Forelimb muscle (tissue), 1 donor: ENCODE measurements at regions not wholly inside any gene's neighbourhood (a gene's known extent, or its start where the extent isn't known, plus 50 kb on each side); places are given as distances from the start of the nearest gene placed in this dataset.

Experiments used
- DNase-seq: peaks from one replicate; pipeline ENCODE4 v3.0.0-alpha.2; 2013; ENCODE audit warnings: low read depth

DNA sequence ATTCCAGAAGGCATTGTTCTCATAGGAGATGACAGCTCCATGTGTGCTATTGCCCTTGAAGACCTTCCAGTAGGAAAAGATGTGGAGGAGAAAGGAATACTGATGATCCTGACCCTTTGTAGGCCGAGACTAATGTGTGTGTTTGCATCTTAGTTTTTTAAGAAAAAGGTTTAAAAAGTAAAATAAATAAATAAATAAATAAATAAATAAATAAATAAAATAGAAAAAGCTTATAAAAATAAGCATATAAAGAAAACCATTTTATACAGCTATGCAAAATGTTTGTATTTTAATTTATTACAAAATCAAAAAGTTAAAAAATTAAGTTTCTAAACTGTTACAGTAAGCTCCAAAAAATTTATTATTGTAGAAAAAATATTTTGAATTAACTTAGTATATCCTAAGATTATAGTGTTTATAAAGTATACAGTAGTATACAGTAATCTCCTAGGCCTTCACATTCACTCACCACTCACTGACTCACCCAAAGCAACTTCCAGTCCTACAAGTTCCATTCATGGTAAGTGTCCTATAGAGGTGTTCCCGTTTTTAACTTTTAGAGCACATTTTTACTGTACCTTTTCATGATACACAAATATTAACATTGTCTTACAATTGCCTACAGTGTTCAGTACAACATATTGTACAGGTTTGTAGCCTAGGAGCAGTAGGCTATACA is 435.2 kb upstream of the SEMA3A start:
- DNase-seq: no peak

DNA sequence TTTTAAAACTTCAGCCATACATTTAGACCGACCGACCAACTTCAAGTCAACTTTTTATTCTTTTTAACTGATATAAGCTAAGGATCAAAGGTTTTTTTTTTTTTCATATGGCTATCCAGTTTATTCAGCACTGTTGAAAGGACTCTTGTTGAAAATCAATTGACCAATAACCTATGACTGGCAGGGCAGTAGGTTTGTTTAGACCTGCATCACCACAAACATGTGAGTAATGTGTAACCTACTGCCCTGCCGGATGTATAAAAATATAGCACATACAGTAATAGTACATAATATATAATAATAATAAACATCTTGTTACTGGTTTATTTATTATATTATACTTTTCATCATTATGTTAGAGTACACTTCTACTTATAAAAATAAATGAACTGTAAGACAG is 434.6 kb upstream of the SEMA3A start:
- no peak for DNase-seq

DNA sequence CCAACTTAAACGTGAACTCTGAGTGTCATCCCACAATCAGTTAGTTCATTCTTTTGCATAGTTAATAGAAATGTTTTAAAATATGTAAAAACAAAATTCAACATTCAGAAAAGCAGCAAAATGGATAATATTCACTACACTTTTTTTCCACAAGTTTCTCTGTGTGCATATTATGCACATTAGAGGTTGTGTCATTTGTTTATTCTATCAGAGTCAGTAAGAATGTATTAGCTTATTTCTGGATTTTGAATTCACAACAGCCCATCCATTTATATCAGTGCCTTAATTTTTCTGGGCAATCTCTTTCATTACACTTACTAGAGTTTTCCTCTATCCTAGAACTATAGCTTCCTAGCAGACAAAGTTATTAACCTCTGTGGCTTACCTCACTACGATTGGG is 432.7 kb upstream of the SEMA3A start:
- no peak for DNase-seq

DNA sequence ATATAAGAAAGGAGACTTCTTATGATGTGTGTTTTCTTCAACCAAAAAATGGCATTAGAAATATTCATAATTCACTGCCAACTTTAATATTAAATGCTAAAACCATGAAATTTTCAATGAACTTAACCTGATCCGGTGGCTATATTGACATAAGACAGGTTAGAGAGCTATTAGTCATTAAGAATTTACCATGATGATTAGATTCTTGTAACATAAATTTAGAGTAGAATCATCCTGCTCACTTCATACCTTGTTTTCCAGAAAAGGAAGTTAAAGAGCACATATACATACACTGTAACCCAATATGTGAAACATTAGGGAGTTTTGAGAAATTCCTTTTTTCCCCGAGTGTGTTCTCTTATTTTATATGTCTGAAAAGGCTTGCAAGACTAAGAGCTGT is 430.3 kb upstream of the SEMA3A start:
- no peak for DNase-seq

DNA sequence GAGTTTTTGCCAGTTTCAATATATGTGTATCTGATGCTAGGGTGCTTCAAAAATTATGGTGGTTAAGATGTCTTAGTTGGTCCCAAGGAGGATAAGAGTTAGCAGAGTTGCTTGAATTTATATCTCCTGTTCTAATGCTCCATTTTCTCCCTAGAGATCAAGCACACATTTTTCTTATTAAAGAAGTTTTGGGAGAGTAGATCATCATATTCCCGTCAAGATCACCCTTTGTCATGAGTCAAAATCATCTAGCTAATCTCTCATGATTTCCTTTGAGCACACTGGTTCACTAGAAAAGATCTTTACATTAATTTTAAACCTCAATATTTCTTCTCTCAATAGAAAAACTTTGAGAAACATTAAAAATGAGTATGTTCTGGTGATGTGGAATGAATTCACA is 429.9 kb upstream of the SEMA3A start:
- DNase-seq: no peak

DNA sequence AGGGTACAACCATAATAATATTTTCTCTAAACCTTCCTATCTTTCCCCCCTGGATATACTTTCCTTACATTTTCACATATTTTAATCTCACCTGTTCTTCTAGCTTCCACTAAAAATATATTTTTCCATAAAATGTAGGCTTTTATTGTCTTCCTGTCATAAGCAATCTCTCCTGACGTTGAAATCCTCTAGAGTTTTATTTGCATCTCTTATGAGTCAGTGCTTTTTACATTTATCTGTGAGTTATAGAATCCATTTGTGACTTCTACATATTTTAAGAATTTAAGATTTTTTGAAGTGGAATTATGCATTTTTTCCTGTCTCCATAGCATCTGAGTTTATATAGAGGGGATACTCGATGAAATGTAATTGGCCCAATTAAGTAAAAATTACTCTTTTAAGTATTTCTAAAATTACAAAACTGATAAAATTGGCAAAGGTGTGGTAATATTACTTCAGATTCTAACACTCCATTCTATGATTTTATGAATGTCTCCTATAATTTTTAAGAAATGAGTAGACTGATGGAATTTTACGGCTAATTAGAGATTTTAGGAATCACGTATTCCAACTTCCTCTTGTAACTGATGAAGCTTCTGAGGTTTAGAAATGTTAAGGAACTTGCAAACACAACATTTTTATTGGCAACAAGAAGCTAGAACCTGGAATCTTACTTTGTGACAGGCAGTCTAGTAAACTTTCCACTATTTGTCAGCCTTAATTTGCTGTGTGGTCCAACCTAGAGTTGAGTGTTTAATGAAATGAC is 422.9 kb upstream of the SEMA3A start:
- DNase-seq: no peak

DNA sequence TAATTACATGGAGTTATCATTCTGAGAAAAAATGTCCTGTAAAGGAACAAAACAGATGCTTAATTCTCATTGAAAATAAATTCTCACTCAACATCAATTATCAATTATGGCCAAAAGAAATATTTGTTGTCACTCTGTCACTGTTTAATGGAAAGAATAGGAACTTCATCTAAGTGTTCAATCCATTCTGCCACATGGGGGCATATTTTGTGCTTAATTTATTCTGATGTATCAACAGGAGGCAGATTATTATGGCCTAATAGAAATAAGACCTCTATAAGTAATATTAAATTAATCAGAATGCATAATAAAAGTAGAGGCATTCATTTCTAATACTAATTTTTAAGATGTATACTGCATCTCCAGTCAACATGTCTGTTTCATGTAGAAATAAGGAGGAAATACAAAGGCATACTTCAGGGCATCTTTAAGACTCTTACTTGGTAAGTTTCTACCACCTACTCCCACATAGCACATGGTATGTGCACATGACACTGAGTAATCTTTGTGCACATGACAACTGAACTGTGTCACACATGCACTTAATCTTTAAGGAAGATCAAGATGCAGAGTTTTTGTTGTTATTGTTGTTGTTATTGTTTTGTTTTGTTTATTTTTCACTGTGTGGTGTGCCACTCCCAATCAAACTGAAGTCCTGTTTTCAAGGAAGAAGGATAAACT is 420.4 kb upstream of the SEMA3A start:
- DNase-seq: no peak

DNA sequence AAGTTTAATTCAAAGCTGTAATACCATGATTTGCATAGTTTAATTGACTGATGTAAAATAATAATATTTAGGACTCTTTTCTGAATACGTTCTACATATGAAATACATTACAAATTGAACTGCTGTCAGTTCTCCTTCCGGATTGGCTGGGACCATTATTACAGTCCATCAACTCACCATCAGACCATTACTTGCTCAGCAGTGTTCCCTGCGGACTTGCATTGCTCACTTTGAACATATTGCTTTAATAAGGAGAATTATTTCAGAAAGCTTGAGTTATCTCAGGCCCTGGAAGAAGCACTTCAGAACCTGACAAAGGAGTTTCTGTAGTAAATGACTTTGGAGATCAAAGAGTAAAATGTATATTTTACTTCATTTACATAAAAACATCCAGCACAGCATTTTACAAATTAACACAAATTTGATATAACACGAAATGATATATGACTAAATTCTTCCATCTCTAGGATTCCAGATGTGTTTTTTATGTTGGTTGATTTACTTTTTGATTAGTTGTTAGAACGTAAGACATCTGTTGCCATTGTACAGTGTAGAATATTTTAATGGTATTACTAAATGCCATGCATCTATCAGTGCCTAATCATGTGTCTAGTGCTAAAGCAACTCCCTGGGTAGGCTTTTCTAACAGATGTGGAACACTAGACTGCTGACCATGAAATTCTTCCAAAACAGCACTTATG is 418.5 kb upstream of the SEMA3A start:
- DNase-seq: peak; percentile 58

DNA sequence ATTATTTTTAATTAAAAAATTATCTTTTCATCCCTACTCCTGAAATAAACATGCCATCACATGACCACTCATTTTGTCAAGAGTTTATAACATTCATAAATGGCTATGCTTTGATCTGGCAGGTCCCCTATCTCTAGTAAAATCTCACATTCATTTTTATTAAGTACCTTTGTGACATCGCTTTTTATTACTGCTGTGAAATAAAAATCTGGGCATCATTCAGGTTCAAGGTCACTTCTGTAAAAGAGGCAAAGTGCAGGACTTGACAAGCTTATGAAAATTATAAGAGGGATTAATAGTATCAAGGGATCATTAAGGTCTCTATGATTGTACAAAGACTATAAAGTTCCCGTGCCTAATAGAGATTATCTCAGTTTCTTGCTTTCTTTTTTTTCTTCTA is 416.8 kb upstream of the SEMA3A start:
- no peak for DNase-seq

DNA sequence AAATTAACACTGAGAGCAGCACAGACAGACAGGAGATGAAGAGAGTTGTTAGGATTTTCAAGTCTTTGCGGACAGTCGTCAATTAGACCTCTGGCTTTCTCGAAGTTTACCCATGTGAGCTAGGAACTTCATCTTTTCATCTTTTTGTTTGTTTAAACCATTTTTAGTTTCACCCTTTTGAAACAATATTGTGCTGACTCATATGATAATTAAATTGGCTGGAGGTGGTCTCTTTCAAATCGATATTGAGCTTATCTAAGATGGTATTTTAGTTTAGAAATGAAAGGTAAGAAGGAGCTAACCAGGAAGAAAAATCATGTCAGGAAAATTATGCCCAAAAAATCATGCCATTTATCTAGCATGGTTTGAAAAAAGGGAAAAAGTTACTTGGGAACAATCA is 415.8 kb upstream of the SEMA3A start:
- DNase-seq: no peak

DNA sequence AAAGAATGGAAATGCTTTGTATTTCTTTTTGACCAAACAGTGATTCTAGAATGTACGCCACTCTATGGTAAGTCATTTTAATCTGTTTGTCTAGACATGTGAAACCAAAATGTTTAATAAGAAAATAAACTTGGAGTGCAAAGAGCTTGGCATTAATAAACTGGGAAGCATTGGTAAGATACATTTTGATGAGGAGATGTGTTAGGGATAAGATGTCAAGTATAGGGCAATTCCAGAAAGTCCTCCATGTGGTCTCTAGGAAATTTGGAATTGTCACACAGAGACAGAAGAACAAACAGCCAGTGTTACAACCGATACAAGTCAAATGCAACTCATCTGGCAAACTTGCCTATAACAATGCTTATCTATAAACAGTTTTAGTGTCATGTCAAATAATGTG is 410.7 kb upstream of the SEMA3A start:
- DNase-seq: no peak

DNA sequence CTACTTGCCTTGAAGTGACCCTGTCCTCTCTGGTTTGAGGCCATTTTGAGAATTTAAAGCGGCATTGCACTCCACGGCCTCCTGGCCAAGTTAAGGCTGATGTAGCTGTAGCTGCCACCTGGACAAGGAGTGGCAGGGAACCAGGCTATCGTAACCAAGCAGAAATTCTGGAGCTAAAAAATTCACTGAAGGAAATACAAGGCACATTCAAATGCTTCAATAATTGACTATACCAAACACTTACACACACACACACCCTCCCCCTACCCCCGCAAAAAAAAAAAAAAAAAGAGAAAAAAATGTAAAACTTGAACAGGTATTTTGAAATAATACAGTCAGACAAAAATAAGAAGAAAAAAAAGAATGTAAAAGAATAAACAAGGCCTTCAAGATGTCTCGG is 409.0 kb upstream of the SEMA3A start:
- no peak for DNase-seq

DNA sequence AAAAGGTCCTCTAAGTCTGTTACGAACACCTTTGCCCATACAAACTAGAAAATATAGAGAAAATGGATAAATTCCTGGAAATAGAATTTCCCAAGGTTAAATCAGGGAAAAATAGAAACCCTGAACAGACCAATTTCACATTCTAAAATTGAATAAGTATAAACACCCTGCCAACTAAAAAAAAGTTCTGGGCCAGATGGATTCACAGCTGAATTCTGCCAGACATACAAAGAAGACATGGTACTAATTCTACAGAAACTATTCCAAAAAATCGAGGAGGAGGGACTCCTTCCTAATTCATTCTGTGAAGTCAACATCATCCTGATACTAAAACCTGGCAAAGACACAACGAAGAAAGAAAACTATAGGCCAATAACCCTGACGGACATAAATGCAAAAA is 400.4 kb upstream of the SEMA3A start:
- no peak for DNase-seq

DNA sequence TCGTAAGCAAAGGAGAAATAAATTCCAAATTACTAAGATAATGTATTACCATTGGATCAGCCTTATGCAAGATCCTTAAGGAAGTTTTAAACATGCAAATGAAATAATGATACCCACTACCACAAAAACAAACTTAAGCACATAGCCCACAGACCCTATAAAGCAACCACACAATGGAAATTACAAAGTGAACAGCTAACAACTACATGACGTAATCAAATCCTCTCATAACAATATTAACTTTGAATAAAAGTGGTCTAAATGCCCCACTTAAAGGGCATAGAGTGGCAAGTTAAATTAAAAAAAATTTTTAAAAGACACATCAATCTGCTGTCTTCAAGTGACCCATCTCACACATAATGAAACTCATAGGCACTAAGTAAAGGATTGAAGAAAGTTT is 397.3 kb upstream of the SEMA3A start:
- DNase-seq: no peak

DNA sequence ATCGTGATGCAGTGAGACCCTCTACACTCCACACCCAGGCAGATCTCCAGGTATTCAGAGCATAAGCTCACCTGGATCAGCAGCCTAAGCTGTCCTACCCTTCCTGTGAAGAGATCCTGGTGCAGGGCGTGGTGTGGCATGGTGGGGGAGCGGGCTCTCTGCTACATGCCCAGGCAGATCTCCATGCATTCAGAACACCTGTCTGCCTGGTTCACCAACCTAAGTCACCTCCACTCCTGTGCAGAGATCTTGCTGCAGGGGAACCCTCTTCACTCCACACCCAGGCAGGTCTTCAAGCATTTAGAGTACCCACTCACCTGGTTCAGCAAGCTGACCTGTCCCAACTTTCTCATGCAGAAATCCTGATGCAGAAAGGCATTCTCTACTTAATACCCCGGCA is 394.4 kb upstream of the SEMA3A start:
- DNase-seq: no peak

DNA sequence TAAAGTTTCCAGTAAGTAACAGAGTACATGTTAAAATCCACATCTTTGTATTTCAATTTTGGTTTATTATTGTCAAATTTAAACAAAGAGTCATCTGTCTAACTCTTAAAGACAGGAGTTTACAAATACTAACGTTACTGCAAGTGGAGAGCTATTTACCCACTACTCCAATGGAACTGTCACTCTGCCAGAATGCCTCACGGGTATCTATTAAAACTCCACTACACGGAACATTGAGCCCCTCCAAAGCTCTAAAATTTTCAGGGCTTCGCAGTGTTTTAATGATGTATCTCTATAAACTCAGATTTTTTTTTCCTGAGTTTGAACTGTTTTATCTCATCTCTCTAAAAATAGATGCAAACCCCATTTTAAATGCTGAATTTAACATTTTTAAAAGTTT is 388.7 kb upstream of the SEMA3A start:
- no peak for DNase-seq

DNA sequence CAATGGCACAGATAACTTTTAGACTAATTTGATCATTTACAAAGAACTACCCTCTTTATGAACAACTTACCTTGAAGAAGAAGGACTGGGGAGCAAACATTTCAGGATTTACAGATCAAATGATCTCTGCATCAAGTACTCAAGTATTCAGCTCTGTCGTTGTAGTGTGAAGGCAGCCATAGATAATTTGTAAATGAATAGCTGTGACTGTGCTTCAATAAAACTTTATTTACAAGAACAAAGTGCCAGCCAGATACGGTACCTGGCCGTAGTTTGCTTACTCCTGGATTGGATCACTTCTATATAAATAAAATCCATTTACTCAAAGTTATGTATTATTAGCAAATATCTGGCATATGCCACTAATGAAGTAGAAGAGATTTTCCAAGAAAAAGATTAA is 388.2 kb upstream of the SEMA3A start:
- no peak for DNase-seq

DNA sequence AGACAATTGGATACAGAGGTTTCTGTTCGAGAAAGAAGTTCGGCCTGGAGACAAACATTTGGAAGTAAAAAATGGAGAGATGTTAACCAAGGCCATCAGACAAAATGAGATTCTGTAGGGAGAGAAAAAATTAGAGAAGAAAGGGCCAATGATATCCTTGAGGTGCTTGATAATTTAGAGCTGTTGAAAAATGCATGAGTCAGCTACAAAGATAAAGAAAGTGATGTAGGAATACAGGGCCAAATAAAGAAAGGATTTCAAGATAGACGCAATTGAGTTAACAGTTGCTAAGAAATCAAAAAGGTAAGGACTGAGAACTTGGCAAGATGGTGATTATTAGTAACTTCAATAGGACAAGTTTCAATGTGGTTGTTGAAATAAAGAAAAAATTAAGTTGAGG is 384.2 kb upstream of the SEMA3A start:
- no peak for DNase-seq

DNA sequence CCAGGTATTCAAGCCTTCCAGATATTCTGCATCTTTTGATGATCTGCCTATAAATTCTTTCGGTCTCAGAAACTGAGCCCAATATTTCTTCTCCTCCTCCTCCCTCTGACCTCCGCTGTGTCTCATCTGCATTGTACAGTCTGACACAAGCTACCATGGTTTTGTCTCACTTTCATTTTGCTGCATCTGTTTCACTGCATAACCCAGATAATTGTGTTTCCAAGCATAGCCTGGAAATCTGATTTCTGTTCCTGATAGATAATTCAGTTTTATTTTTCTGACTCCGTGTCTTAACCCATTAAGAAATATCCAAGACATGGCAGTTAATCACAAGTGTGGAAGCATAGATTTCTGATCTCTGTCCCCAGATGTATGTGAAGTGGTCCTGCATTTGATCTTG is 374.2 kb upstream of the SEMA3A start:
- DNase-seq: no peak

DNA sequence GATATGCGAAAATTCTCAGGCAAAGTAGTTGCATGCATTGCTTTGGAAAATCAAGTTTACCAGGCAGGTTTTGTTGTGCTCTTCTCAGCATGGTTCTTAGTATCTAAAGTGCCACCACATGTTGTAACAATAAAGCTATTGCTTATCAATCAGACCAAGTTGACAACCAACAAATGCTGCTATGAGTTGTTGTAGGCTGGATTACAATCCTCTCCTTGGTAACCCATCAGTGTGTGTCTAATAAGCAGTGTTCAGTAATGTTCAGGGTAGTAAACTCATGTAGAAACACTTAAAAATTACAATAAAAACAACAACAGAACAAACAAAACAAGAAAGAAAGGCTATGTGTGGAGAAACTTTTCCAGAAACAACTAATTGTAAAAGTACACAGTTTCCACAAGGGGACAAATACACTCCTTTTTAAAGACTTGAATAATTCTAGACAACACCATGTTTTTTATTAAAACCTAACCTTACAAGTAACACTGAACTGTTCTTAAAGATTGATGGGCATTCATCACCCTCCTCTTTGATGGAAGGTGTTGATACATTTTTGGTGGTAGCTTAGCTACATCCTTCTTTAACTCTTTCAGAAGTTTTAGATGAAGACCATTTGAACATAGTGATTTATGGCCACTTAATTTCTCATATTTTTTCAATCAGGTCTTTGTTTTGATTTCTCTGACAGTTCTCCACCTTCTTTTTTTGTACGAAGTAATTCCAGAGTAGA is 370.9 kb upstream of the SEMA3A start:
- DNase-seq: no peak

DNA sequence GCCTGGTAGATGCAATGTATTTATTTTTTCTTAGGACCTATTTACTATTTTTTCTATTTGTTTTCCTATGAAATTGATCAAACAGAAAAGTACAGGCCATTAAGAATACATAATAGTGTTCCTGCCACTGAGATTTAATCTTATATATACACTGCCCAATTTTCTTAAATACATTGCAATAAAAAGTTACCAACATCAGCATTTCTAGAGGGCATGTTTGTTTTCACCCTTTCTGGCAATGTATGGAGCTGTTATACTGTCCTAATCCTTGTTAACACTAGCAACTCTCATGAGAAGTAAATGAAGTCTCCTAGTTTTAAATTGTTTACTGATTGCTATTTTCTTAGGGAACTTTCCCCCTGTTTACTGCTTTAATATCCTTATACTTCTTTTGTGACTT is 359.1 kb upstream of the SEMA3A start:
- no peak for DNase-seq

DNA sequence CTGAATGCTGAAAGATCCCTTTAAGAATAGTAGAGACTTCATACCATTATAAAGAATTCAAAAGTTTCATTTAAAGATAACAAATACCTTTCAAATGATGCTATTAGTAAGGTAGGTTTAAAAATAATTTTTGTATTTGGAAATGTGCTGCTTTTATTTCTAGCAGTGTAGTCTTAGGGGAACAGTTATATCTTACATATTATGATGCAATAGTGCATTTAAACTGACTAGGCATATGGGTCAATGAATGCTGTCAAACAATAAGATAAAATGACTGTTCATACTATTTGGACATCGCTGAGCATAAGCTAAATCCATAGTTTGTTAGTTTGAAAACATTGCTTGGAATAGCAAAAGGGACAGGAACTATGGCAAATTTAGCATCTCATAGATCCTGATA is 354.8 kb upstream of the SEMA3A start:
- no peak for DNase-seq
